Stimulated activated CD4-positive, alpha-beta T cell treated with anti-CD3 and anti-CD28 coated beads, Interleukin-4, amount 100 ng/mL, for 24 hours (primary cell): ENCODE measurements at regions not wholly inside any gene's neighbourhood (a gene's known extent, or its start where the extent isn't known, plus 50 kb on each side); places are given as distances from the start of the nearest gene placed in this dataset.
"Not testable (repeated sequence)": the region's sequence is repeated elsewhere in the genome, so short reads cannot be mapped to it uniquely, and the experiment has no call there.

Experiments
- DNase-seq: peaks from one replicate; pipeline ENCODE4 v3.0.0-alpha.2; 2020

DNA sequence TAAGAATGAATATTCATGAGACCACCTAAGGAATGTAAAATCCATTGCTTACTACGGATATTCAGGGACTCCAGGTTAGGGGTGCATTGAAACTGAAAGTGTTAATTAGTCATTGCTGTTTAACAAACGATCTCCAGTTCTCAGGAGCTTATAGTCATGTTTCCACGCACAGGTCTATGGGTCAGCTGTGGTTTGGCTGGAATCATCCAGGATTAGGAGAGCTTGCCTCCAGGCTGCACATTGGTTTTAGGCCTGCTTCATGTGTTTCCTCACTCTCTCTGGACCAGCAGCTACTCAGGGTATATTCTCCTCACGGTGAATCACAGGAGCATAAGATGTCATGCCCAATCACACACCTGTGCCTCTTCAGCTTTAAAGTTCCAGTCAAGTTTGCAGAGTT is 98.9 kb downstream of the ATXN3L start:
- DNase-seq: no peak

DNA sequence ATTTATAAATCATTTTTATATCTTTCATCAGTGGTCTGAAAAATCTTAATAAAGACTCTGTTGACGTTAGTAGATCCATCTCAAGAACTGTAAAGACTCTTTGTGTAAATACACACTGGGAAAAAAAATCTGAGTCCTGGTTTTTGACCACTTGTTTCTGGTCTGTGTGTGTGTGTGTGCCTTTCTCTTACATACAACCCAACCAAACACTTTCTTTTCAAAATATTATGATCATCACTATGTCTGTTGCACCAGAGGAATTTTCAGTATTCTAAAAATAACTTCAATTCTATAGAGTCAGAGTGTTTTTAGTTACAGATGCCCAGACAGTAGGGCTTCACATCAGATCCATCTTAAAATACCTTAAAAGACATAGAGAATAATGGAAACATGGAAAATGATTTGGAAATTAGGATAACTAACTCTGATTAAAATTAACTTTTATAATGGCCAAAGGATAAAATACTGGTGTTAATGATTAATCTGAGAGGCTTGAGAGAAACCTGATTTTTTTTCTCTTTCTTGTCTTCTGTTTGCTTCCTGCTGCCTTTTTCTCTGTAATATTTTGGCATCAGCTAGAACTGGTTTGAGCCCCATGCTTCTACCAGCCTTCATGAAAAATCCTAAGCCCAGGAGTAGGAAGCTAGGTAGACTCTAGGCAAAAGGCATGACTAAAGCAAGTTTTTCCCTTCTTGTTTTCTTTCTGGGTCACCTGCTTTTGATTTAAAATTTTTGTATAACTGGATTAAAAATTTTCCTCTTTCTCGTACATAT is 99.7 kb downstream of the ATXN3L start:
- no peak for DNase-seq

DNA sequence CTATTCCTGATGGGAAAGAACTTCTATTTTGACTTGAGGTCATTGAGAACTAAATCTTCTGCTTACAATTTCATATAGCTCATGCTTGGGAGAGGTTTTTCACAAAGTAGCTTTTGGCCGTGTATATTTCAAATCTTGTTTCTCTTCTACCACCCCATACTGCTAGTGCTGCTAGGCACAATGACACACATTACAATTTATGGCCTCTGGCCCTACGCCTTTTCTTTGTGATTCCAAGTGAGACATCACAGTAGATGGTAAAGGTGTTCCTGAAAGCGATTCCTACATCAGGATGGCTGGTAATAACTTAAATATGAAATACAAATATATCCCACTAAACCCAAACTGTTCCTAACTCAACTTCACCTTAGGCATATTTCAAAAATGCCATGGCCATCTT is 101.1 kb downstream of the ATXN3L start:
- no peak for DNase-seq

DNA sequence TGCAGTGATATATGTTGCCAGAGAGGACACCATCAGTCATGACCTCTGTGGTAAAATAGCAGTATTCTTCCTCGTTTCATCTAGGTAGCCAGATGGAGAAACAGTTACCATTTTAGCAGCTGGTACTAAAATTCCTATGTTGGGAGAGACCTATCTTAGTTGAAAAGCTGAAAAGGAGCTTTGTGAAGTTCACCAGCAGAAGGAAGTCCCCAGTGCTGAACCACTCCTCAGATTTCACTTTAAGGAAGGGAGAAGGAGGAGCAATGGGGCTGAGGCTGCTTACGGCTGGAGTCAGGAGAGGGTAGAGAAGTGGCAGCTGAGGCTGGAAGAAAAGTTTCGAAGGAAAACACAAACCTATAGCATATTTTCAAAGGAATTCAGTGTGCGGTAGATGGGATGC is 103.7 kb downstream of the ATXN3L start:
- DNase-seq: no peak

DNA sequence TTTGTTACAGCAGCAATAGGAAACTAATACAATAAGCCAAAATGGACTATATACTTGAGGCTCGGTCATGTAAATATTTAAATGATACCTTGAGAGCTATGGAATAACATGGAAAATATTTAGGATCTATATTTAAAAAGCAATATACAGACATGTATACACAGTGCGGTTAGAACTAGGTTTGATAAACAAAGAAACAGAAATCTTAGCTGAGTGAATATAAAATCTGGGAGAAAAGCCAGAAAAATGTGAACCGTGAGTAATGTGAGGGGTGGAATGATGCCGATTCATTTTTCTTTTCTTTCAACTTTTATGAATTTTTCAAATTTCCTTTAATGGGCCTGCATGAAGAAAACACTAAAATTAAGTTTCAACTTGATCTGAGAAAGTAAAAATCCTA is 104.1 kb downstream of the ATXN3L start:
- no peak for DNase-seq

DNA sequence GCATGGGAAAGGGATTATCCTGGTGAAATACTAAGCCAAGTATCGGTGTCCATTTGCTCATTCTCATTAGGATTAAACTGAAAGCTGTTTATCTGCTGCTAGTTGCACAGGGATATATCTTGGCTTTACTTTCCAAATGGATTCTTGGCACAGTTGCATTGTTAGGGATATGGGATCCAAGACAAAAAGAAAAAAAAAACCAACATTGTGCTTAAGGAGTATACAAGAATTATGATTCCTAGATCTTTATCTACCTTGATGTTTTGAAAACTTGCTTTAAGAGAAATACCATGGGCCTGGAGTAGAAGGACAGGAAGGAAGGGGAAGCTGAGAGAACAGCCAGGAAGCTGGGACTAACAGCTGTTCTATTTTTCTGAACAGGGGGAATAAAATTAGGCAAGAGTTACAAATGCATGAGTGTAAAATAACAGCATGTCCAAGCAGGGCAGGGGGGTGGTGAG is 107.6 kb downstream of the ATXN3L start:
- no peak for DNase-seq

DNA sequence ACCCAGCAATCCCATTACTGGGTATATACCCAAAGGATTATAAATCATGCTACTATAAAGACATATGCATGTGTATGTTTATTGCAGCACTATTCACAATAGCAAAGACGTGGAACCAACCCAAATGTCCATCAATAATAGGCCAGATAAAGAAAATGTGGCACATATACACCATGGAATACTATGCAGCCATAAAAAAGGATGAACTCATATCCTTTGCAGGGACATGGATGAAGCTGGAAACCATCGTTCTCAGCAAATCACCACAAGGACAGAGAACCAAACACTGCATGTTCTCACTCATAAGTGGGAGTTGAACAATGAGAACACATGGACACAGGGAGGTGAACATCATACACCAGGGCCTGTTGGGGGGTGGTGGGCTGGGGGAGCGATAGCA is 109.7 kb downstream of the ATXN3L start:
- not testable (repeated sequence) for DNase-seq

DNA sequence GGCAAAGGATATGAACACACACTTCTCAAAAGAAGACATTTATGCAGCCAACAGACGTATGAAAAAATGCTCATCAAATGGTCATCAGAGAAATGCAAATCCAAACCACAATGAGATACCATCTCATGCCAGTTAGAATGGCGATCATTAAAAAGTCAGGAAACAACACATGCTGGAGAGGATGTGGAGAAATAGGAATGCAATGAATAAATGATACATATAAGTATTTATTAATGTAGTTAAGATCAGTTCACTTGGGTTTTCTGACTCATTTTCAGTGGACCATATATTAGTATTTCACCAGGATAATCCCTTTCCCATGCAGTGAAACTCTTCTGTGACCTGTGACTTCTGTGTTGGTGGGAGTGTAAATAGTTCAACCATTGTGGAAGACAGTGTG is 110.1 kb downstream of the ATXN3L start:
- not testable (repeated sequence) for DNase-seq

DNA sequence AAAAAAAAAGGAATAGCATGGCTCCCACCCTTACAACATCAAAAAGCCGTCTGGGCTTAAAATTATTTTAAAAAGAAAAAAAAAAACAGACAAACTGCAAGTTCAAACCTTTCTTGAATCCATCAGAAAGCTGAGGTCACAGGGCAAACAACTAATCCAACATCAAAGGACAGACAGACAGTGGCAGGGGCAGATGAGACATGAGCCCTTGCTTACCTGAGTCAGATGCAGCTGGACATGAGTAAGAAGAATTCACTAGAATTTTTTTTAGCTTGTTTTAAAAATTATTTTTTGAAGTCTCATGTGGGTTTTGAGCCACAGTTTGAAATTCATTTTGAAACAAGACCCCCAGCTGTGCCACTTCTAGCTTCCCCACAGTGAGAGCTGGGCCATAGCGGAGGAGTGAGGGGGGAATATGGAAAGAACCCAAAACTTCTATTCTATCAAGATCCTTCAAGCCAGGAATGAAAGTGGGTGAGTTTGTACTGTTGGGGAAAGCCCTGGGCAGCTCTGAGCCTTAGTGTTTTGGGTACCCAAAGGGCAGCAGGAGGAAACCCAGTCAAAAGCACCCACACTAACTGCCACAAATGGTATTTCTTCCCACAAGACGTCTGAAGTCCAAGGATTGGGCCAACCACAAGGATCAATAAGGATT is 111.4 kb downstream of the ATXN3L start:
- no peak for DNase-seq

DNA sequence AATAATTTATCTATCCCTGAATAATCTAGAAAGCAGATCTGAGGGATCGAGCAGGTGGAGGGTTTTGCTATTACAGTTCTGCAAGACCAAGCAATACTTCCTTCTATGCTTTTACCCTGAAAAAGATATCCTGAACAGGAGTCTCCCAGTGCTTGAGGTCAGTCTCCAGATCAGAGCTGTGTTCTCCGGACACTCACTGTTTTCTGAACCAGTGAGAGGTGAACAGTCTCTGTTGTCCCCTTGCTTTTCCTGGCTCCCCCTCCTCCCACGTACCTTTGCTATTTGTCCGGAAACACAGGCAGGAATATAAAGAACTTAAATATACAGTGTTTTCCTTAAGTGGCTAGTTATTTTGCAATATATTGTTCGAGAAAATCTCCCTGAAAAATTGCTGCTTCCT is 116.6 kb downstream of the ATXN3L start:
- no peak for DNase-seq

DNA sequence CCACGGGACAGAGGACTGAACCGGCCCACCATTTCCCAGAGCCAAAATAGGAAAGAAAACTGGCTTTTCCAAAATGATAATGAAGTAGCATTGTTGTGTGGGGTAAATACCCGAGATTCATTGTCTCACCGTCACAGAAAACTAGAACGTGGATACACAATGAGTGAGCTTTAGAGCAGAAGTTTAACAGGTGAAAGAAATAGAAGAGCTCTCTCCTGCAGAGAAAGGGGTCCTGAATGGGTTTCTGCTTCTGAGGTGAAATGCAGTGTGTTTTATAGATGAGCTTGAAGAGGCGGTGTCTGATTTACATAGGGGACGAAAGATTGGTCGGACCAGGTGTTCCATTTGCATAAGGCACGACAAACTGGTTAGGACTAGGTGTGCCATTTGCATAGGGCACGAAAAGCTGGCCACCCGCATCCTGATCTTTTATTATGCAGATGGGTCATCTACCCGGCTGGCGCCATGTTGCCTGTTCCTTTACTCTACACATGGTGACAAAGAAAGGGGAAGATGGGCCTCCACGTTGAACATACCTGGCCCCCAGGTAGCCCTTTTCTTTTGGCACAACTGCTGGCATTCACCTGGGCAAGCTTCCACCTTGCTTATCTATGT is 118.1 kb downstream of the ATXN3L start:
- no peak for DNase-seq

DNA sequence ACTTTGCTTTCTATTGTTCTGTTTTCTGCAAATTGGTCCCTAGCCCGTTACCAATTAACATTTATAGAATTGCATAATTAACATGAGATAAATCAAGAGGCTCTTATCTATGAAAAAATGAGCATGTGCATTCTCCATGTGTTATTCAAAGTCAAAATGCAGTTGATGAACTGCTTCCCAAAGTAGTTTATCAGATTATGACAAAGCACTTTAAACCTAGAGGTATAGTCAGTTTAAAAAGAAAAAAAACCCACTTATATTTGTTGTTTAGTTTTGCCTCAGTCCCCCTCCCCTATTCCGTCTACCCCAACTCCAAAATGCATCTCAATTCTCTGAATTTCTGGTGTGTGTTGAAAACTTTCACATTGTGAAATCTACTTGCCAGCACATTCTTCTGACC is 119.5 kb downstream of the ATXN3L start:
- DNase-seq: no peak

DNA sequence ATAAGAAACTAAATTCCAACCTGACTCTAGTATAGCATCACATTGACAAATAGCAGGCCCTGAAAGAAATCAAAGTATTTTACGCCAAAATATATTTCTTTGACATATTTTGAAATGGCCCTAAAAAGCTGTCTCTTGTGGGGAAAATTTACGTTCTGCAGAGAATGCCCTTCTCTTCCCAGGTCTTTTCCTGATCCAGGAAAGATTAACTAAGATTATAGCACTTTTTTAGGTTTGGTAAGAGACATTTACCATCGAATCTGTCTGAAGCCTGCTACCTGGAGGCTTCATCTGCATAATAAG is 121.1 kb downstream of the ATXN3L start:
- DNase-seq: no peak

DNA sequence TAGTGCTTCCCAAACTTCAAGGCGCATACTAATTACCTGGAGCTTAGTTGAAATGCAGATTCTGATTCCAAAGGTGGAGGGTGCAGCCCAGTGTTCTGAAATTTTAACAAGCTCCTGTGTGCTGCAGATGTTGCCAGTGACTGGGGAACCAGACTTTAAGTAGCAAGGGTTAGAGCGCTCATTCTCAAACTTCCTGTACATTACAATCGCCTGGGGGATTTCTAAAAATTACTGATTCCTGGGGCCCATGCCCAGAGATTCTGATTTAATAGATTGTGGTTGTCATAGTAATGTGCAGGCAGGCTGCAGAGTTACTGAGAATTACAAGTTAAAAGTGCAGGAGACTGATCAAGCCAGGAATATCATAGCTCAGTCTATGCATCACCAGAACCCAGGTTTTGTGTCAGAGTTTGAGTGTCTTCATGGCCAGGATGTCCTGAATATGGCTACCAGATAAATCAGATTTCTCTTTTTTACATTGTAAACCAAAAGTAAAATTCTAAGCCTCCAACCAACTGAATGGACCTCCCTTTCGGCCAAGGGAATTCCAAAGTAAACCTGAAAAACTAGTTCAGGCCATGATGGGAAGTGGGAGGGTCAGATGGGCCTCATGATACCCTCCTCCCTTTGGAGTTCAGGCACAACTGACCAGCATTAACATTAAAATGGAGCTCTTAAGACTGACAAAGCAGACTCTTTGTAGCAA is 121.6 kb downstream of the ATXN3L start:
- no peak for DNase-seq

DNA sequence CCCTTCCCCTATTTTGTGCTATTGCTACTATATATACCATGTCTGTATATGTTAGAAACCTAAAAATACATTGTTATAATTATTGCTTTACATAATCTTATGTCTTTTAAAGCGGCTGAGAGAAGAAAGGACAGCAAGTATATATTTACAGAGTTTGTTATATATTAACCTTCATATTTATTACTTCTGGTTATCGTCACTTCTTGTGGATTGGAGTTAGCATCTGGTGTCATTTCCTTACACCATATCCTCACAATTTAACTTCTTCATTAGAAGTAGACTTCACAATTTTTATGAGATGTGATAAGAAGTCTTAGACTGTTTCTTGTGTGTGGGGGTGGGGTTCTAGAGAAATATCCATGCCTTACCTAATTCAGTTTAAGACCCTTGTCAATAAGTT is 123.1 kb downstream of the ATXN3L start:
- no peak for DNase-seq

DNA sequence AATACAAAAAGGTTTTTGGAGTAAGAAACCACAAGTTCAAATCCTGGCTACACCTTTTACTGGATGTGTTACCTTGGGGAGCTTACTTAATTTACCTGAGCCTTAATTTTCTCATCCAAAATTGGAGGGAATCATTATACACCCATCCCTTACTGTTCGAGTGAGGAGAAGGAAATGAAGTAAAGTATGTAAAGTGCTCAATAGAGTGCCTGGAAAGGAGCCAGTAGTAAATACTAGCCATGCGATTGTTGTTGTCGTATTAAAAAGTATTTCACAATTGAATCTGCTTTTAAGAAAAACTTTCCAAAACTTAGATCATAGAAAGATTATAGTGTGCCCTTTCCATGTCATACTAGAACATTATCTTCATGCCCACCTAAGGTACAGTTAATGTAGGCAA is 124.5 kb downstream of the ATXN3L start:
- DNase-seq: no peak

DNA sequence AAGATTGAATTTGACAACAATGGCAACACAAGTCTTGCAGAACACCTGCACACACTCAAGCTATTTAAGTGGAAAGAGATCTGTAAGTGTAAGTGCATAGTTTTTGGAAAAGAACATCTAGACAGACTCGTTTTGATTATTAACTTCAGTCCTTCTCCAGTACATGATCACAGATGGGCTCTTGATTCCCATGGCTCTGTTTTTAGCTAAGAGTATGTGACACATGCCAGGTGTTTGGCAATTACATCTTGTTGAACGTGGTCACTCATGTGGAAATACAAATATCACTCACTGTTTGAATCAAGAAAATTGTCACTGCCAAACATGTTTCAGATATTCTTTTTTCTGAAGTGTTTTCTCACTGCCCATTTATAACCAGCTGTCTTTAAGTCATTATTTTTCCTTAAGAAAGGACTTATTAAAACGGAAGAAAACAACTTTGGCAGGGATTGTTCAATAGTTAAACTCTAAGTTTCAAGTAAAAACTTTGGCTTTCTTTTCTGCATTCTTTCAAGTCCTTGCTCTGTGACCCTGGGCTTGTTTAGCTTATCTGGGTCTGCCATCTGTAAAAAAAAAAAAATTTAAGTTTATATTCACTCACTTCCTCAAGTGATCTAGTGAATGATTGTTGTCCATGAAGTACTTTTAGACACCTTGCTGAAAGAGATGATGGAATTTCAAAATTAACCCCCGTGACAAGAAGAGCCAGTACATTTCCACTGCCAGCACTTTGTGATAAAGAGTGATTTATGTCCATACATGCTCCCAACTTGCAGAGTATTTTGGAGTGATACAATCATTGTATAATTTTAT is 125.4 kb downstream of the ATXN3L start:
- DNase-seq: no peak

DNA sequence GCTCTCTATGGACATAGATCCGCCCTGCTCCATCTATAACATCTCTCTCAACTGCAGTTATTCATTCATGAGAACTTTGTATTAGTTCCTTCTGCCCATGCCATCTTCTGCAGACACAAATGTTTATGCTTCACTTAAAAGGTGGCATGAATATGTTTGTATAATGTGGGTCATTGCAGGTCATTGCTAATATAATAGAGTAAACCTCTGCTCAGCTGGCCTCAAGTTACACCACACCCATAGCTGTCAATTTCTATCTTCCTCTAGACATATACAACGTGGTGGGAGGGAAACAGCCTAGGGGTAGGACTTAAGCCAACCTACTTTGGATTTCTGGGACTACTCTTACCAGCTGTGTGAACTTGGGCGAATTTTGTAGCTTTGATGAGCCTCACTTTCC is 129.8 kb downstream of the ATXN3L start:
- no peak for DNase-seq

DNA sequence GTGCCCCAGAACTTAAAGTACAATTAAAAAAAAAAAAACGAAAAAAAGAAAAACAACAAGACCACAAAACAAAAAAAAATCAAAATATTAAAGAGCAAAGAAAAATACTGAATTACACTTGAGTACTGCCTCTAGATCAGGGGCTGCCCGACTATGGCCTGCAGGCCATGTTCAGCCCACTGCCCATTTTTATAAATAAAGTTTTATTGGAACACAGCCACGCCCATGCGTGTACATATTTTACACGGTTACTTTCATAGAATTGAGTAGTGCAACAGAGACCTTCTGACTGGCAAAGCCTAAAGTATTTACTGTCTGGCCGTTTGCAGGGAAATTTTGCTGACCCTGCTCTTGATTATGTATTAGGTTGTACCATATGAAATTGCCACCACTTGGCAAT is 130.5 kb downstream of the ATXN3L start:
- no peak for DNase-seq

DNA sequence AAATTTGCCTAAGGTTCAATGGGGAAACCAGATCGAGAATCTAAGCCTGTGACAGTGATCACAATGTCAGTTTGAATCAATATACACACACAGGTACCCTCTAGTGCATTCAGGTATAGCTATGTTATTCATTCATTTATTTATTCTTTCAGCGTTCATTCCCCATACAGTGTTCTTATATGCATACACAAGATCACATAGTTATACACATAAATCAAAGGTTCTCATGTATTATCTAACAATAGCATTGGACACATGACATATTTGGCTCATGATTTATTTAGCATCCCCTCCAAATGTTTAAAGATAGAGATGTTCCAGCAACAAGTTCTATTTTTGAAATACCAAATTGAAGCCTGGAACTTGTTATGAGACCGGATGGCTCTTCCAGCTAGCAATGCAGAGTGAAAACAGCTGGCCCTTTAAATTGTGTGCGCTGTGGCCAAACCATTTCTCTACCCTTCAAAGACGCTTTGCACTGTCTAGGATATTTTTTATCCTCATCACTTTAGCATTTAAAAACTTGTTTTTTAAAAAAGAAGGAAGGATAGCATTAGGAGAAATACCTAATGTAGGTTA is 131.0 kb downstream of the ATXN3L start:
- DNase-seq: no peak

DNA sequence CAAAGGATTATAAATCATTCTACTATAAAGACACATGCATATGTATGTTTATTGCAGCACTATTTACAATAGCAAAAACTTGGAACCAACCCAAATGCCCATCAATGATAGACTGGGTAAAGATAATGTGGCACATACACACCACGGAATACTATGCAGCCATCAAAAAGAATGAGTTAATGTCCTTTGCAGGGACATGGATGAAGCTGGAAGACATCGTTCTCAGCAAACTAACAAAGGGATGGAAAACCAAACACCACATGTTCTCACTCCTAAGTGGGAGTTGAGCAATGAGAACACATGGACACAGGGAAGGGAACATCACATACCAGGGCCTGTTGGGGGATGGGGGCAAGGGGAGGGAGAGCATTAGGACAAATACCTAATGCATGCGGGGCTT is 133.2 kb downstream of the ATXN3L start:
- DNase-seq: not testable (repeated sequence)

DNA sequence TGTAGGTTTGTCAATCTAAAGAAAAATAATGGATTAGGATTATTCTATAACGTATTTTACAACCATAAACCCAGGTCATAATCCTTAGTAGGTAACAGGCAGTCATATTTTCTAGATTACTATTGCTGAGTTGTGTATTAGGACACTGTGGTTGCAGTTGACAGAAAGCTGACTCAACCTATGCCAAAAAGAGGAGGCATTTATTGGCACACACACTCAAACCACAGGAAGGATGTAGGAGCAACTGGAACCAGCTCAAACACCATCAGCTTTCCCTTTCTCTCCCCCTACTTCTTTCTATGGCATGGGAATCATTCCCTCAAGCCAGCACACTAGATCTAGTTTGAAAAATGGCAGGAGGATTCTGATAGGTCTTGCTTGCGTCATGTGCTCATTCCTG is 136.4 kb upstream of the FAM9C start:
- DNase-seq: no peak

DNA sequence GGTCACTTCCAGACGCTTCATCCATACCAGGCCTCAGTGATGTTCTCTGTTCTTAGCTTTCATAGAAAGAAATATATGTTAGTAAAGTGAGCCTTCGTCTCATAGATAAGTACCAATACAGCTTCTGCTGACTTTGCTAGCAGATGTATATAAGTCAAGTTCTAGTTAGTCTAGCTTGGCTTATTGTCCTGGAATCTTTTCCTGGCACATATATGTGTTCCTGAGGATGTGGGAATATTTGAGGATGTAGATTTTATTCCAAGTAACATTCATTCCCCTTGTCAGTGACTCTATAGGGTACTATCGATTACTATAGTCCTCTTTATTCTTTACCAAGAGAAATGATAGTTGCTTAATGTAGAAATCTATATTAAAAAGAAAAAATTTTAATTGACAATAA is 135.2 kb upstream of the FAM9C start:
- no peak for DNase-seq
